ENCODE measurements at regions not wholly inside any gene's neighbourhood (a gene's known extent, or its start where the extent isn't known, plus 50 kb on each side); places are given as distances from the start of the nearest gene placed in this dataset.

DNA sequence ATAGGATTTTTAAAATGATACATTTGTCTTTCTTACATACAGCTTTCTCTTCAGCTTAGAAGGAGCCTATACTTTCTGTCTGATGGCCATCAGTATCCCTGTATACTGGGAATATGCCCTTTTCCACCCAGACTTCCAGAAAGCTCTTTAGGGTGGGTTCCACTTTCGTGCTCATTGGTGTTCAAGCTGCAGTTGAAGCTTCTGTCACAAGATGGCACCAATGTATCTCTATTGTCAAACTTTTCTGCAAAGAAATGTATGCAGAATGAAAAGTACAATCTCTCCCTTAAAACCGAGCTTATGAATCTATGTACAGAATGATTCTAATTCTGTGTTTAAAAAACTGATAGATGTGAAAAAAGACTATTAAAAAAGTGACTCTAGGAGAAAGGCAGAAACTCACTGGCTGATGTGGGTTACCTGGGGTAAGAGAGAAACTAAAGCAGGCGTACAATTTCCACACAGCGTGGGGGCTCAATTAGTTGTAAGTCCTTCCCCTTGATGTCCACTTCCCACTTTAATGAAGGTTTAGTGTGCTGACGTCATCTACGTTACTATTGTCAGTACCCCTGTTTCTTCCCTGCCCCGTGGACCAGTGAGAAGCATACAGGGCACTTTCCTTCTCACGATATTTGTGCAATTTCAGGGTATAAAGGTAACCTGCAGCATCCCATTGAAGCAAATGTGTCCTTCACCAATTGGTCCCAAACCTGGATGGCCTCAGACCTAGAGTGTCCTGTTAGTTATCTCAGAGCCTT lies 57.3 kb upstream of the TCEAL2 start:
- Histone ChIP-seq H3K4me1 (no peaks in the 10 kb centered on the region), H3K9me3 (no peaks in the 10 kb centered on the region), H3K36me3 (ENCODE audit: low read depth, missing control alignments) (no peaks in the 10 kb centered on the region), H3K27me3 (no peaks in the 10 kb centered on the region), H3K27ac (no peak overlapping the region), H3K4me3 (no peak overlapping the region)
- TF ChIP-seq, protein P1, sequence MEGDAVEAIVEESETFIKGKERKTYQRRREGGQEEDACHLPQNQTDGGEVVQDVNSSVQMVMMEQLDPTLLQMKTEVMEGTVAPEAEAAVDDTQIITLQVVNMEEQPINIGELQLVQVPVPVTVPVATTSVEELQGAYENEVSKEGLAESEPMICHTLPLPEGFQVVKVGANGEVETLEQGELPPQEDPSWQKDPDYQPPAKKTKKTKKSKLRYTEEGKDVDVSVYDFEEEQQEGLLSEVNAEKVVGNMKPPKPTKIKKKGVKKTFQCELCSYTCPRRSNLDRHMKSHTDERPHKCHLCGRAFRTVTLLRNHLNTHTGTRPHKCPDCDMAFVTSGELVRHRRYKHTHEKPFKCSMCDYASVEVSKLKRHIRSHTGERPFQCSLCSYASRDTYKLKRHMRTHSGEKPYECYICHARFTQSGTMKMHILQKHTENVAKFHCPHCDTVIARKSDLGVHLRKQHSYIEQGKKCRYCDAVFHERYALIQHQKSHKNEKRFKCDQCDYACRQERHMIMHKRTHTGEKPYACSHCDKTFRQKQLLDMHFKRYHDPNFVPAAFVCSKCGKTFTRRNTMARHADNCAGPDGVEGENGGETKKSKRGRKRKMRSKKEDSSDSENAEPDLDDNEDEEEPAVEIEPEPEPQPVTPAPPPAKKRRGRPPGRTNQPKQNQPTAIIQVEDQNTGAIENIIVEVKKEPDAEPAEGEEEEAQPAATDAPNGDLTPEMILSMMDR (IDR thresholded peaks at IDR 0.05) = peak in 2 of 3 experiments; percentile 19 to 26
- no peak for TF ChIP-seq POLR2A (IDR thresholded peaks at IDR 0.05)
- 45 to 76% methylated on average over 8 of the region's 8 CpGs for WGBS, 2 donors
- peak; percentile 16 for DNase-seq
- intact Hi-C loops (cut with DNase I; ENCODE audit: low total_unique reads) = no loop called here

DNA sequence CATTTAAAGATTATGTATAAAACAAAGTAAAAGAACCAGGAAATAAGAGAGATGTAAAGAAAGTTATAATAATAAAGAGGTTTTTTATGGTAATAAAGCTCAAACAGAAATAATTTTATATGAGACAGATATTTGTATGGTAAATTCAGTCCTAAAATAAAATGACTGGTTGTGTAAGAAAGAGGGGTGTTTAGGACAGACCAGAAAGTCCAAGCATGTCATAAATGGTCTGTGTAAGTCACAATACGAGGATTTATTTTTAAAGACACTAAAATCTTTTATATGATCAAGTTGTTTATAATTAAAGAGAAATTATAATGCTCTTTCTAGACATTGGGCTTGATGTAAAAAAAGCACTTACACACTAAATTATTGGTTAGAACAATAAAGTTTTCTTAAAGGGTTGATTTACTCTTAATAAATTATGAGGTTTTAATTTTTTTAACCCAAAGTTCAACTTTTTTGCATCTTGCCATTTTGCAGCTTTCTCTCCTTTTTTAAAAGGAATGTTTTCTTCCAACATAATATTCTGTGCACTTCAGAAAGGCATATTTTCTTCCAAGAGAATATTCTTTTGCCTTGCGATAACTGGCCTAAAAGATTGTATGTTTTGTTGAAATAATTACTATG lies 61.9 kb upstream of the TCEAL2 start:
- H3K27ac ChIP-seq = no peak overlapping the region
- H3K27me3 ChIP-seq = no peaks in the 10 kb centered on the region
- H3K4me1 ChIP-seq = no peaks in the 10 kb centered on the region
- intact Hi-C loops (cut with DNase I; ENCODE audit: low total_unique reads) = no loop called here
- no peaks in the 10 kb centered on the region for H3K36me3 ChIP-seq (ENCODE audit: low read depth, missing control alignments)
- H3K9me3 ChIP-seq = no peaks in the 10 kb centered on the region
- H3K4me3 ChIP-seq = no peak overlapping the region
- DNase-seq = no peak
- 77 to 90% methylated on average over 2 of the region's 2 CpGs for WGBS, 2 donors
- no peak for TF ChIP-seq POLR2A (IDR thresholded peaks at IDR 0.05)
- TF ChIP-seq, protein P1 (IDR thresholded peaks at IDR 0.05) = no peak

DNA sequence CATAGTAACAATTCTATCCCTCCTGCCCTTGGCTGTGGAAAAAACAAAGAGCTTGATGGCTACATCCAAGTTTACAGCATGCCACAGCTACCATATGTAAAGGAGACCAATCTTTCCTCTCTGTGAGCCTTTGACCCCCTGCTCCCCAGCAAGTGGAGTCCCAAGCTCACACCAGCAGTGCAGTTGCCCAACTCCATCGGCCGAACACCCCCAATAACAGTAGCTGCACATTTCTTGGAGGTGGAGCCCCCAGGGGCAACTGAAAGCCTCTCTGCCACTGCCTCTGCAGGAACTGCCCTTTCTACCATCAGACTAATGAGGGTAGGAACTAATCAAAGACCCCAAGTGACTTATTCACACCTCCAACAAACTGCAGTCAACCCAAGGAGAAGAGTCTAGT lies 81.0 kb upstream of the TCEAL2 start:
- Histone ChIP-seq H3K27me3 (no peaks in the 10 kb centered on the region), H3K36me3 (ENCODE audit: low read depth, missing control alignments) (no peaks in the 10 kb centered on the region), H3K4me3 (no peak overlapping the region), H3K4me1 (no peaks in the 10 kb centered on the region), H3K27ac (no peak overlapping the region), H3K9me3 (no peaks in the 10 kb centered on the region)
- intact Hi-C loops (cut with DNase I; ENCODE audit: low total_unique reads) = no loop called here
- no peak for DNase-seq
- WGBS, 2 donors = 60% methylated on average over 1 of the region's 2 CpGs; no CpG with 5 or more reads in 1 of the 2 donors
- TF ChIP-seq POLR2A (IDR thresholded peaks at IDR 0.05) = no peak
- TF ChIP-seq, protein P1 (IDR thresholded peaks at IDR 0.05) = no peak

DNA sequence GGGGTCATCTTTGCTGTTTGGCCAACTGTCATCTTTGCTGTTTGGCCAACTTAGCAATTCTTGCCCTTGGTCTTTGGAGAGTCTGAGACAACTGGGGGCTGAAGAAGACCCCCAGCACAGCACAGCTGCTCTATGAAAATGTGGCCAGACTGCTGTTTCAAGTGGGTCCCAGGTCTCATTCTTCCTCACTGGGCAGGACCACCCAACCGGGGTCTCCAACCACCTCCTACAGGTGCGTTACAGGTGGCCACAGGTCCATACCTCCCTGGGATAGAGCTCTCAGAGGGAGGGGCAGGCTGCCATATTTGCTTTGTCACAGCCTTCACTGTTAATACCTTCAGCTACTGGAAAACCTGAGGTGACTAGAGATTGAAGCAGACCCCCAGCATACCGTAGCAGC lies 82.1 kb upstream of the TCEAL2 start:
- Histone ChIP-seq H3K9me3 (no peaks in the 10 kb centered on the region), H3K27me3 (no peaks in the 10 kb centered on the region), H3K36me3 (ENCODE audit: low read depth, missing control alignments) (no peaks in the 10 kb centered on the region), H3K4me3 (no peak overlapping the region), H3K27ac (no peak overlapping the region), H3K4me1 (no peaks in the 10 kb centered on the region)
- intact Hi-C loops (cut with DNase I; ENCODE audit: low total_unique reads) = no loop called here
- TF ChIP-seq, protein P1 (IDR thresholded peaks at IDR 0.05) = no peak
- no peak for TF ChIP-seq POLR2A (IDR thresholded peaks at IDR 0.05)
- DNase-seq = no peak
- WGBS, 2 donors = 39% methylated on average over 2 of the region's 3 CpGs; no CpG with 5 or more reads in 1 of the 2 donors

Data from testis (tissue), 2 donors.